AG09309 (cell line): ENCODE measurements at regions not wholly inside any gene's neighbourhood (a gene's known extent, or its start where the extent isn't known, plus 50 kb on each side); places are given as distances from the start of the nearest gene placed in this dataset.

Experiments
- DNase-seq: peaks from one replicate; pipeline ENCODE4 v3.0.0-alpha.2; 2010; ENCODE audit warnings: low read depth
- H3K4me3 ChIP-seq: 2 replicates; pipeline ENCODE4 v1.5.1; 2011; ENCODE audit warnings: mild to moderate bottlenecking, low read depth, low read length, moderate library complexity; ENCODE audit not compliant: control insufficient read depth
- TF ChIP-seq, protein P1 (sequence below): IDR thresholded peaks from 2 replicates; pipeline ENCODE4 v1.5.1; 2011; ENCODE audit warnings: mild to moderate bottlenecking, low read depth, low read length, inconsistent platforms; ENCODE audit not compliant: insufficient read depth, control insufficient read depth; ENCODE audit errors: missing control alignments

- H3K4me3 ChIP-seq = no peak overlapping the region
- no peak for DNase-seq
These were observed 162.6 kb downstream of the FAM83B start for GRCh38 chr6:55009131-55009530.

GRCh38 chr6:55011034-55011433, 163.3 kb upstream of the HCRTR2 start:
- no peak overlapping the region for H3K4me3 ChIP-seq

More at GRCh38 chr6:55009131-55009530, 162.6 kb downstream of the FAM83B start:
- TF ChIP-seq, protein P1, sequence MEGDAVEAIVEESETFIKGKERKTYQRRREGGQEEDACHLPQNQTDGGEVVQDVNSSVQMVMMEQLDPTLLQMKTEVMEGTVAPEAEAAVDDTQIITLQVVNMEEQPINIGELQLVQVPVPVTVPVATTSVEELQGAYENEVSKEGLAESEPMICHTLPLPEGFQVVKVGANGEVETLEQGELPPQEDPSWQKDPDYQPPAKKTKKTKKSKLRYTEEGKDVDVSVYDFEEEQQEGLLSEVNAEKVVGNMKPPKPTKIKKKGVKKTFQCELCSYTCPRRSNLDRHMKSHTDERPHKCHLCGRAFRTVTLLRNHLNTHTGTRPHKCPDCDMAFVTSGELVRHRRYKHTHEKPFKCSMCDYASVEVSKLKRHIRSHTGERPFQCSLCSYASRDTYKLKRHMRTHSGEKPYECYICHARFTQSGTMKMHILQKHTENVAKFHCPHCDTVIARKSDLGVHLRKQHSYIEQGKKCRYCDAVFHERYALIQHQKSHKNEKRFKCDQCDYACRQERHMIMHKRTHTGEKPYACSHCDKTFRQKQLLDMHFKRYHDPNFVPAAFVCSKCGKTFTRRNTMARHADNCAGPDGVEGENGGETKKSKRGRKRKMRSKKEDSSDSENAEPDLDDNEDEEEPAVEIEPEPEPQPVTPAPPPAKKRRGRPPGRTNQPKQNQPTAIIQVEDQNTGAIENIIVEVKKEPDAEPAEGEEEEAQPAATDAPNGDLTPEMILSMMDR = no peak

DNA sequence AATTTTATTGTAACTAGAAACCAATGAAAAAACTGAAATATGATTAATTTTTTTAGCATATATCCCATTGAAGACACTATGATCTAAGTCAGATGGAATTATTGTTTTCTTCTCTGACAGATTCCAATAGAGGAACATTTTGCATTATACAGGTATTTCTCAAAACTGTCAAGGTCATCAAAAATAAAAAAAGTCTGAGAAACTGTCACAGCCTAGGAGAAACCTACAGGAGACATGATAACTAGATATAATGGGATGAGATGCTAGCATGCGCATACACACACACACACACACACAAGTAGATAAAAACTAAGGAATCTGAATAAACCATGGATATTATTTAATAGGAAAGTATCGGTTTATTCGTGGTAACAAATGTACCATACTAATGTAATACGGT, 161.9 kb upstream of the HCRTR2 start:
- H3K4me3 ChIP-seq = no peak overlapping the region
- TF ChIP-seq, protein P1 = no peak
- no peak for DNase-seq

More at GRCh38 chr6:55011034-55011433, 163.3 kb upstream of the HCRTR2 start:
- no peak for DNase-seq
- TF ChIP-seq, protein P1 = no peak

DNA sequence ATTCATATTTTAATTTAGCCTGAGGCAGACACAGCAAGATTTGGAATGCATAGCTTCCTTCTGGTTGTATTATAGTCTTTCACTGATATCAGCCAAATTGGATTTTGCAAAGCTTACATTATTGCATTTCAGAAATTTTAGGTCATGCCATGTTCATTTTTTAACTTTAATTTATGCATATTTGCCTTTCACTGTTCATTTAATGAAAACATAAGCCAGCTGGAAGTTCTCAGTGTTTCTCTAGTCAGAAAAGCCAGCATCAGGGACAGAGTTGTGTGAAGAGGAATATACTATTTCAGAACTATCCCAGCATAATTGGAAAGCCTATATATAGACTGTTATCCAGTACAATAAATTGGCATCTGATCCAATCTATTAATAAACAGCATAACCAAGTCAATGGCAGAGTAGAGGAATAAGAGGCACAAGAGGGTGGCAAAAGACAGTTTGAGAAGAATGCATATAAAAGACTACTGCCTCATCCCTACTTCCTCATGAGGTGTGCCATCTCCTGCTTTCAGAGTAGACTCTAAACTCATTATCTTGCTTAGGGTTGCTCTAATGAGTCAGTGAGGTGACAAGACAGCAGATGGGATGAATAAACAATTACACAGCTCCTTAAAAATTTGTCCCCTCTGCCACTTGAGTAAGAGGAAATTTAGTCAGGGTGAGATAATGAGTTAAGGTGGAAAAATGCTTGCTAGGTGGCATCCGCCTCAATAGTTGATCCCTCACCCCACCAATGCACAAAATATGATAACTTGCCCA, 159.8 kb upstream of the HCRTR2 start:
- no peak for DNase-seq
- H3K4me3 ChIP-seq = no peak overlapping the region
- TF ChIP-seq, protein P1 = no peak

DNA sequence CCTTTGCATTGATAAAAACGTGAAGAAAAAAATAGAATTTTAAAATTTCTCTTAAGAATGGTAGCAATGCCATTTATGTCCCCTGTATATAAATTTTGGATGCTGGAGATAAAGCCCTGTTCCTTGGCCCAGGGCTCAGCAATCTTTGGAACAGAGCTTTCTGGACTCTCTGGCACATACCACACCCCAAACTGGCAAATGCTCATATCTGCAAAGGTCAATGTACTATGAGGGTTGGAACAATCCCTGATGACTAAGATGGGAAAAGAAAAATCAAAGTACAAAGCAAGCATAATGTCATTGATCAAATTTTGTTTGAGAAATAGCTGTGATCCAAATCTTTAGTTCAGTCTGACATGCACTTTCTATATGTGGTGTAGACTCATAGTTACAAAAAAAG, 158.1 kb upstream of the HCRTR2 start:
- H3K4me3 ChIP-seq = no peak overlapping the region
- DNase-seq = no peak
- TF ChIP-seq, protein P1 = no peak

DNA sequence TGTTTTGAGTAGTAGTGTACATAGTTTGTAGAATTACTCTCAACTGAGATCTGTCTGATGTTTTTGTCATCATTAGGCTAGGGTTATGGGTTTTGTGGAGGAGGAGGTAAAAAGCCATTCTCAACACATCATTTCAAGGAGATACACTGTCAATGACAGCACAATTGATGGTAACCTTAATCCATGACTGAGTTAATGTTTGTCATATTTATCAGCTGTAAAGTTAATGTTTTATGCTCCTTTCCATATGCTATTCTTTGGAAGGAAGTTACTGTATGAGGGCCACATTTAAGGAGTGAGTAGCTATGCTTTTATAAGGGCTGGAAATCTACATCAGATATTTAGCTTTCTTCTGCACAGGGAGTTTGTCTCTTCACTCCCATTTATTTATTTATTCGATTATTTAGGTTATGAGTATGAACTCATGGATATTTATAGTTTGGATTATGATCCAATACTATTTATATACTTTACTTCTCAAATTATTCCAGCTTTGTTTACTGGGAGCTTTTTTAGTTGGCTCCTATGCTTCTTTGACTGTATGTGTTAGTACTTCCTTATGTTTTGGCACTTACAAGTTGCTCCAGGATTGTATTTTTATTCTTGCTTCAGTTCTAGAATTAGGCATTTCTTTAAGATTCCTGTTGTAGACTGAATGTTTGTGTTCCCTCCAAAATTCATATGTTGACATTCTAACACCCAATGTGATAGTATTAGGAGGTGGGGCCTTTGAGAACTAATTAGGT, 156.6 kb upstream of the HCRTR2 start:
- TF ChIP-seq, protein P1 = no peak
- no peak overlapping the region for H3K4me3 ChIP-seq
- no peak for DNase-seq
